ENCODE measurements at regions not wholly inside any gene's neighbourhood (a gene's known extent, or its start where the extent isn't known, plus 50 kb on each side); places are given as distances from the start of the nearest gene placed in this dataset.

GRCh38 chr5:4941957-4942830, 197.9 kb upstream of the ADAMTS16 start:
- peak; percentile 12 for DNase-seq (ENCODE audit: low spot score)

DNA sequence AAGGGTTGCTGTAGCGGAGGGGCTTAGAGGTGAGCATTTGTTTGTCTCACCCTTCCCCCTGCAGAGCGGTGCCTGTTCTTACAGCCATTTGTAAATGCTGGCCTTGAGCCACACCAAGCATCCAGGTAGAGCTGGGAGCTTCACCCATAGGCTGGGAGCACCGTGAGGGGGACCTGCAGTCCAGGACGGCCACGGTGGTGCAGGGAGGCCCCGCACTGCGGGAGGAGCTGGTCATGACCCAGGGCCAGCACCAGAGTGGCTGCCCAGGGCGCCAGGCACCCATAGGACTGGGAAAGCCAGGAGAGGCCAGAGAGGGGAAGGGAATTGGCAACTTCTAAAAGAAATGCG, 197.3 kb upstream of the ADAMTS16 start:
- DNase-seq (ENCODE audit: low spot score) = no peak

- DNase-seq (ENCODE audit: low spot score) = no peak
These were observed 194.8 kb upstream of the ADAMTS16 start for GRCh38 chr5:4945296-4945695.

GRCh38 chr5:4947106-4947505, 193.0 kb upstream of the ADAMTS16 start:
- DNase-seq (ENCODE audit: low spot score) = no peak

GRCh38 chr5:4947893-4948536, 192.1 kb upstream of the ADAMTS16 start:
- no peak for DNase-seq (ENCODE audit: low spot score)

GRCh38 chr5:4949108-4949507, 191.0 kb upstream of the ADAMTS16 start:
- DNase-seq (ENCODE audit: low spot score) = no peak

DNA sequence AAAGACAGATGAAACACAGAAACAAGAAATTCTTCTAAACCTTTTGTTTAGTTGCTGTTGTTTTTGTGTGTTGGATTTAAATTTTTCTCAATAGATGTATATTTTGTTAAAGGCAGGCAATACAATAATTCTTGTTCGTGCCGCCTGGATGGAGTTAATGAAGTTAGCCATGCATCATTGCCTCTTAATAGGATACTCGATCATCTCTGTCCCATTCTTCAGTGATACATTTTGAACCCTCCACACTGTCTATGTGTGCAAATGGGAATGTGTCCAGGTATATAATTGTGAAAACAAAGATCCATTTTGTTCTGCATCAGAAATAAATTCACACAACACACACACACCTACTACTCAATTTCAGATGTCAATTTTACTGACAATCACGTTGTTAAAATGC, 186.6 kb upstream of the ADAMTS16 start:
- no peak for DNase-seq (ENCODE audit: low spot score)

- no peak for DNase-seq (ENCODE audit: low spot score)
These were observed 186.1 kb upstream of the ADAMTS16 start for GRCh38 chr5:4954048-4954447.

DNA sequence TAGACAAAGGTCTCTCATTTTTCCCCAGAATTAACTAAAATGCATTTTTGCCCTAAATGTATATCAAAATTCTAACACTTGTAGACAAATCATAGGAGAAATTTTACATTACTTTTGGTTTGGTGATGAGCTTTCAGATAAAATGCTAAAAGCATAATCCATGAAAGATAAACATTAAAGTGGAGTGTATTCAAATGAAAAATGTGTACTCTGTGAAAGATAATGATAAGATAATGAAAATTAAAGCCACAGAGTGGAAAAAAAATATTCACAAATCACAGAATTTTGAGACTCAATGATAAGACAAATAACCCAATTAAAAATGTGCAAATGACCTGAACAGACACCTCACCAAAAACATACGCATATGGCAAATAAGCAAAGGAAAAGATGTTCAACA, 176.9 kb upstream of the ADAMTS16 start:
- DNase-seq (ENCODE audit: low spot score) = no peak

GRCh38 chr5:4969351-4969750, 170.8 kb upstream of the ADAMTS16 start:
- DNase-seq (ENCODE audit: low spot score) = no peak

GRCh38 chr5:4970171-4970570, 170.0 kb upstream of the ADAMTS16 start:
- DNase-seq (ENCODE audit: low spot score) = no peak

GRCh38 chr5:4976902-4977301, 163.2 kb upstream of the ADAMTS16 start:
- DNase-seq (ENCODE audit: low spot score) = peak; percentile 87

DNA sequence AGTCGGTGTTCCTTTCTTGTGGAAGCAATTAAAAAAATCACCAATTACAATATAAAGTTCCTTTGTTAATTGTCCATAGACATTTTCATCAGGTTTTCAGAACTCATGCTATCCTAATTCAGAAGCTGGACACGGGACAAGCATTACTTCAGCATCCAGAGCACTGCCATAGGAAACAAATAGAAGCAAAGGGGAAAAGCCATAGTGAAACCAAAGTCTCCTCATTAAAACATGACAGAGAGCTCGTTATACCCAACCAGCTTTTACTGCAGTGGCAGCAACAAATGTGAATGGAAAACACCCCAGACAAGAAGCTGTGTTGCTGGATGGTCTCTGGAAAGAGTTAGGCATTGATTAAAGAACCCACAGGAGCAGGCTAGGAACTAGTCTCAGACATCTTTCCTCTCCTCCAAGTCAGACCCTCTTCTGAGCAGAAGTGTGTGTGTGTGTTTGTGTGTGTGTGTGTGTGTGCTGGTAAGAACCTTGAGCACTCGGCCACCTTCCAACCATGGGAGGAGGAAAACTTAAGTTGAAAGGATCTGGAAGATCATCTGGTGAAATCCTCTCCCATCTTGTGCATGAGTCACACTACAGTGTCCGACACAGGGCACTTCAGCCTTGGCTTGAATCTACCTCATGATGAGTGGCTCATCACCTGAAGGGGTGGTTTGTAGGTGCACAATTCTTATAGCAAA, 162.6 kb upstream of the ADAMTS16 start:
- DNase-seq (ENCODE audit: low spot score) = peak; percentile 67

GRCh38 chr5:4980201-4980600, 159.9 kb upstream of the ADAMTS16 start:
- peak; percentile 22 for DNase-seq (ENCODE audit: low spot score)

DNA sequence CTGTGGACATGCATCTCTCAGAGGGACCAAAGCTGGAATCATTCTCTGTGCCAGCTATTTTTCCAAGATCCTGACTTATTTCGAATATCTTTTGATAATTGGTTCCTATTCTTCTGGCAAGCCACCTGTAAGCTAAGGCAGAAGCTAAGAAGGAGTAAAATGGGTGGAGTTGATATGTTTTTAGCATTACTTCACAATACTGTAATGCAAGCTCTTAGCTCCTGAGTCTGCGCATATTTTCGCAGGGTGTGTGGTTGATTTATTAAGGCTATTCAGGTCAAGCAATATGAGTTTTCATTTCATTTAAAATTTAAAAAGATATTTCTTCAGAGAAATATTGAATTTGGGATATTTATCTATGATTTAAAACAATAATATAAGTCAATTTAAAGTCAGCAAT, 158.5 kb upstream of the ADAMTS16 start:
- DNase-seq (ENCODE audit: low spot score) = no peak

GRCh38 chr5:4983701-4984100, 156.4 kb upstream of the ADAMTS16 start:
- DNase-seq (ENCODE audit: low spot score) = no peak

DNA sequence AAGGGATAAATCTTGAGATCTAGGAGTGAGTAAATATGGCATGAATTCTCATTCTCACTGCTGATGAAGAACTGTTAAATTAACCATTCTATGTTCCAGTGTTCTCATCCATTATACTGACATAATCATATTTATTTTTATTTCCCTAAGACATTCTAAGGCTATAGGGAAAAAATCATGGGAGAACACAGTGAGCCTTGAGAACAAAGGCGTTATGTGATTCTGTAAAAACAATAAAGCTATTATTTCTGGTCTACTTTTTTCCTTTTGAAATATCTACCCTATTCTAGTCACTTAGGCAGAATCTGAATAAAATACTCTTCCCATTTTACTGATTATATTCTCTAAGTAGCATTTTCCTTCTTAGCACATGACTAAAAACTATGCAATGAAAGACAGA, 155.7 kb upstream of the ADAMTS16 start:
- DNase-seq (ENCODE audit: low spot score) = no peak

DNA sequence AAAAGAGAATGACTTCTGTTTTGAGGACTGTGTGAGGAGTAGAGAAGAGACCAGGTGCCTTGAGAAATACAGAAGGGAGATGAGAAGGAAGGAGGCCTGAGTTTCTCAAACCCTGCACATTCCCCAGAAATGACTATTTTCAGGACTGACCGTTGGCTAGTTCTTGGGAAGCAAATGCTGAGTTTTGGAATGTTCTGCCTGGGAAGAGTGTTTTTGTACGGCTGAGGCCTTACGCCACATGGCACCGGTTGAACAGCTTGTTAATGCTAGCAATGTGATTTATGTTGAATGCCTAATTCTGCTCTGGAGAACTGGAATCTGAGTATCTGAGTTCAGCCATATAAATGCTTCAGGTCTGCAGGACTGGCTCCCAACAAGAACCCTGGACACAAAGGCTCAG, 152.7 kb upstream of the ADAMTS16 start:
- DNase-seq (ENCODE audit: low spot score) = peak; percentile 30

- peak; percentile 96 for DNase-seq (ENCODE audit: low spot score)
These were observed 151.0 kb upstream of the ADAMTS16 start for GRCh38 chr5:4989118-4989517.

DNA sequence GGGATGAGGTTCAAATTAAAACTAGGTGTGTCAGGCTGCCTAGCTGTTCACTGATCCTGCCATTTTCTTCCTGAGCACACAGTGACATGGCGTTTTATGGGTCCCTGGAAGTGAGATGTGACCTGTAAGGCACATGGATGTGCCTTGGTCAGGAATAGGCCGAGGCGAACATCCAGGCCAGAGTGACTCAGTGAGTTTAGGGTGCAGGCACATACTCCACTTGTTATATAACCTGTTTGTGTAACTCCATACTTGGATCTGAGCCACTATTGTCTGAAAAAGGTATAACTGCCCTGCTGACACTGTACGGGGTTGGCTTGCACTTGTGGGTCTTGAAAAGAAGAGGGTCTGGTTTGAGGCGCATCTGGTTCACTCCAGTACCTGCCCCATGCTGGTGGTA, 150.1 kb upstream of the ADAMTS16 start:
- peak; percentile 65 for DNase-seq (ENCODE audit: low spot score)

GRCh38 chr5:4990462-4990861, 149.7 kb upstream of the ADAMTS16 start:
- DNase-seq (ENCODE audit: low spot score) = no peak

DNA sequence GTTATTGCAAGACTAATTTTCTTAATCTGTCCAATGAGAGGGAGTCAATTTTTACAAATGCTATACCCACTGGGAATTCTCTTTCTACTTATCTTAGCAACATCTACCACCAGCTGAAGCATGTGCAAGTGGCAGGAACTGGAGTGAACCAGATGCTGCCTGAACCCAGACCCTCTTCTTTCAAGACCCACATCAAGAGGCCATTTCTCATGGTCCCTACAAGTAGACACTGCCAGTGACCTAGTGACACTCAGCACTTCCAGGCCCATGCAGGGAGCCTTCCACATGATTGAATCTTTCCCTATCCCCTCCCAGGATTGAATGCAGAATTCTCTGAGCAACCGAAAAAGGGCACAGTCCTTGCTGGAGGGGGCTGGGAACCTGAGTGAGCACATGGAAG, 148.2 kb upstream of the ADAMTS16 start:
- no peak for DNase-seq (ENCODE audit: low spot score)

- peak; percentile 76 for DNase-seq (ENCODE audit: low spot score)
These were observed 145.1 kb upstream of the ADAMTS16 start for GRCh38 chr5:4995014-4995413.

All from kidney tubule cell (primary cell).